ENCODE measurements at regions not wholly inside any gene's neighbourhood (a gene's known extent, or its start where the extent isn't known, plus 50 kb on each side); places are given as distances from the start of the nearest gene placed in this dataset.

- no peak for TF ChIP-seq CTCF (IDR thresholded peaks at IDR 0.05)
- TF ChIP-seq POLR2A (IDR thresholded peaks at IDR 0.05): no peak
Observed at GRCh38 chr18:59821983-59822382, 77.8 kb upstream of the PMAIP1 start.
